OCI-LY3 (cell line): ENCODE measurements at regions not wholly inside any gene's neighbourhood (a gene's known extent, or its start where the extent isn't known, plus 50 kb on each side); places are given as distances from the start of the nearest gene placed in this dataset.

Source experiments
- EZH2phosphoT487 ChIP-seq: fragments of 200-600 bp; shearing (Covaris generic); IDR thresholded peaks from 2 replicates; pipeline ENCODE4 v1.6.1; 2018; ENCODE audit warnings: antibody characterized with exemption, mixed run types, low read depth
- TF ChIP-seq, protein P1 (sequence below): fragments of 200-600, 300-600 bp; sonication (generic); IDR thresholded peaks from 2 replicates; pipeline ENCODE4 v1.5.1; 2014; ENCODE audit warnings: antibody characterized with exemption, low read length, low read depth

DNA sequence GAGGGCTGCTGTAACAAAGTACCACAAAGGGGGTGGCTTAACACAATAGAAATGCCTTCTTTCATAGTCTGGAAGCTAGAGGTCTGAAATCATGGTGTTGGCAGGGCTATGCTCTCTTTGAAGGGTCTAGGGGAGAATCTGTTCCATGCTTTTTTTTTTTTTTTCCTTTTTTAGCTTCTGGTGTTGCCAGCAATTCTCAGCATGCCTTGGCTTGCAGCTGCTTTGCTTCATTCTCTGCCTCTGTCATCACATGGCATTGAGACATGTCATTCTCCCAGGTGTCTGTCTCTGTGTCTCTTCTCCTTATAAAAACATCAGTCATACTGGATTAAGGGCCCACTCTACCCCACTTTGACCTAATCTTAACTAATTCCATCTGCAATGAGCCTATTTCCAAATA is 78.6 kb upstream of the BOD1L1 start:
- TF ChIP-seq, protein P1, sequence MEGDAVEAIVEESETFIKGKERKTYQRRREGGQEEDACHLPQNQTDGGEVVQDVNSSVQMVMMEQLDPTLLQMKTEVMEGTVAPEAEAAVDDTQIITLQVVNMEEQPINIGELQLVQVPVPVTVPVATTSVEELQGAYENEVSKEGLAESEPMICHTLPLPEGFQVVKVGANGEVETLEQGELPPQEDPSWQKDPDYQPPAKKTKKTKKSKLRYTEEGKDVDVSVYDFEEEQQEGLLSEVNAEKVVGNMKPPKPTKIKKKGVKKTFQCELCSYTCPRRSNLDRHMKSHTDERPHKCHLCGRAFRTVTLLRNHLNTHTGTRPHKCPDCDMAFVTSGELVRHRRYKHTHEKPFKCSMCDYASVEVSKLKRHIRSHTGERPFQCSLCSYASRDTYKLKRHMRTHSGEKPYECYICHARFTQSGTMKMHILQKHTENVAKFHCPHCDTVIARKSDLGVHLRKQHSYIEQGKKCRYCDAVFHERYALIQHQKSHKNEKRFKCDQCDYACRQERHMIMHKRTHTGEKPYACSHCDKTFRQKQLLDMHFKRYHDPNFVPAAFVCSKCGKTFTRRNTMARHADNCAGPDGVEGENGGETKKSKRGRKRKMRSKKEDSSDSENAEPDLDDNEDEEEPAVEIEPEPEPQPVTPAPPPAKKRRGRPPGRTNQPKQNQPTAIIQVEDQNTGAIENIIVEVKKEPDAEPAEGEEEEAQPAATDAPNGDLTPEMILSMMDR, result no peak
- TF ChIP-seq EZH2phosphoT487, result no peak
